Gastrocnemius medialis (tissue), 4 donors: ENCODE measurements at regions not wholly inside any gene's neighbourhood (a gene's known extent, or its start where the extent isn't known, plus 50 kb on each side); places are given as distances from the start of the nearest gene placed in this dataset.

Experiments
- POLR2A ChIP-seq, 2 donors: fragments of 450-650 bp; IDR thresholded peaks; one replicate each; pipeline ENCODE4 v1.6.1; 2017; ENCODE audit warnings: antibody characterized with exemption in 2 of 2, mild to moderate bottlenecking in 2 of 2, moderate library complexity in 2 of 2
- TF ChIP-seq, protein P1 (sequence below), 5 experiments: fragments of 450-650 bp in 3 of 5; fragments of 200-600 bp in 2 of 5; sonication (generic) in 2 of 5; IDR thresholded peaks in 4 of 5; conservative IDR thresholded peaks in 1 of 5; 1 replicate in 4 of 5; 2 replicates in 1 of 5; pipeline ENCODE4 v1.5.1; 2016 to 2019; ENCODE audit warnings: antibody characterized with exemption in 5 of 5, mild to moderate bottlenecking in 3 of 5, moderate library complexity in 3 of 5

DNA sequence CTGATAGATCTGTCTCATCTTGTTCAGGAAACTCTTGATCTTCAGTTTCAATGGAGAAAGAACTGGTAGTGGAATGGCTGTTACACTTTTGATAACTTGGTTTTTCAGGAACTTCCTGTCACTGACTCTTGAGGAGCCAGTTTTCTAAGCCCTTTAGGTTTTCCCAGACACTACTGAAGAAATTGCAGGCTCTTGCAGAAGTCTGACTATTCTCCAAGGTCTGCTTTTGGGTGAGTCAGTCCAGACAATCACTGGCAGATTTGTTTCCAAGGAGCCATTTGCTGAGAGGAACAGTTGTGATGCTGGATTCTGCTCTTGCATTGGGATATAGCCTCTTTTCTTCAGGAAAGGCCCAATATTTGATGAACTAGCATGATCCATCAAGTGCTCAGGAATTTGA, 468.0 kb downstream of the FUT8 start:
- no peak for TF ChIP-seq POLR2A (IDR thresholded peaks at IDR 0.05)
- TF ChIP-seq, protein P1, sequence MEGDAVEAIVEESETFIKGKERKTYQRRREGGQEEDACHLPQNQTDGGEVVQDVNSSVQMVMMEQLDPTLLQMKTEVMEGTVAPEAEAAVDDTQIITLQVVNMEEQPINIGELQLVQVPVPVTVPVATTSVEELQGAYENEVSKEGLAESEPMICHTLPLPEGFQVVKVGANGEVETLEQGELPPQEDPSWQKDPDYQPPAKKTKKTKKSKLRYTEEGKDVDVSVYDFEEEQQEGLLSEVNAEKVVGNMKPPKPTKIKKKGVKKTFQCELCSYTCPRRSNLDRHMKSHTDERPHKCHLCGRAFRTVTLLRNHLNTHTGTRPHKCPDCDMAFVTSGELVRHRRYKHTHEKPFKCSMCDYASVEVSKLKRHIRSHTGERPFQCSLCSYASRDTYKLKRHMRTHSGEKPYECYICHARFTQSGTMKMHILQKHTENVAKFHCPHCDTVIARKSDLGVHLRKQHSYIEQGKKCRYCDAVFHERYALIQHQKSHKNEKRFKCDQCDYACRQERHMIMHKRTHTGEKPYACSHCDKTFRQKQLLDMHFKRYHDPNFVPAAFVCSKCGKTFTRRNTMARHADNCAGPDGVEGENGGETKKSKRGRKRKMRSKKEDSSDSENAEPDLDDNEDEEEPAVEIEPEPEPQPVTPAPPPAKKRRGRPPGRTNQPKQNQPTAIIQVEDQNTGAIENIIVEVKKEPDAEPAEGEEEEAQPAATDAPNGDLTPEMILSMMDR (IDR thresholded peaks at IDR 0.05 in 4 of 5, conservative IDR thresholded peaks at IDR 0.05 in 1 of 5), result no peak
